Adrenal gland (tissue), 9 donors: ENCODE measurements at regions not wholly inside any gene's neighbourhood (a gene's known extent, or its start where the extent isn't known, plus 50 kb on each side); places are given as distances from the start of the nearest gene placed in this dataset.

Source experiments
- DNase-seq, 7 donors: peaks; one replicate each; pipeline ENCODE4 v3.0.0-alpha.2; 2019 to 2020
- H3K27ac ChIP-seq, 5 donors: fragments of 200-600 bp; sonication (generic) in 4 of 5; 1 replicate in 3 of 5; 2 replicates in 2 of 5; pipeline versions ENCODE4 v1.5.1 to v1.8.0; 2016 to 2020; ENCODE audit warnings: mild to moderate bottlenecking in 1 of 5
- H3K27me3 ChIP-seq: fragments of 200-600 bp; 2 replicates; pipeline ENCODE4 v1.8.0; 2021
- H3K36me3 ChIP-seq, 2 donors: fragments of 200-600 bp; replicated peaks in 1 of 2; 1 replicate in 1 of 2; 2 replicates in 1 of 2; pipeline versions ENCODE4 v1.5.1 to v1.8.0; 2018 to 2022
- H3K4me1 ChIP-seq, 2 donors: fragments of 200-600 bp; replicated peaks in 1 of 2; 1 replicate in 1 of 2; 2 replicates in 1 of 2; pipeline versions ENCODE4 v1.5.1 to v1.8.0; 2018 to 2021
- H3K4me3 ChIP-seq, 4 donors: fragments of 200-600 bp; sonication (generic) in 3 of 4; one replicate each; pipeline ENCODE4 v1.5.1; 2016 to 2018
- H3K9me3 ChIP-seq, 3 donors: fragments of 200-600 bp; sonication (generic) in 1 of 3; replicated peaks in 1 of 3; 1 replicate in 2 of 3; 2 replicates in 1 of 3; pipeline versions ENCODE4 v1.5.1 to v1.8.0; 2016 to 2021
- POLR2A ChIP-seq, 2 donors: fragments of 450-650 bp; IDR thresholded peaks; one replicate each; pipeline ENCODE4 v1.6.1; 2017; ENCODE audit warnings: antibody characterized with exemption in 2 of 2, mild to moderate bottlenecking in 2 of 2, moderate library complexity in 1 of 2
- WGBS, 4 donors: extraction: QIAGEN DNeasy Blood & Tissue Kit in 2 of 4; methylation state at CpG; one replicate each; pipeline versions ENCODE4 v1.1.5 to v1.1.7; 2013 to 2017; 5-methylcytosine and 5-hydroxymethylcytosine counted together
- intact Hi-C, 2 donors: fragments of 100-400 bp; cut with DNase I; formaldehyde crosslinking; loops; one replicate each; pipeline versions ENCODE4 v1.14.1 to v1.15.0; 2022 to 2023
- TF ChIP-seq, protein P1 (sequence below), 6 experiments: fragments of 450-650 bp in 4 of 6; fragments of 200-600 bp in 2 of 6; sonication (generic) in 1 of 6; IDR thresholded peaks; 1 replicate in 5 of 6; 2 replicates in 1 of 6; pipeline versions ENCODE4 v1.5.1 to v1.8.0; 2016 to 2021; ENCODE audit warnings: antibody characterized with exemption in 6 of 6, mild to moderate bottlenecking in 2 of 6, moderate library complexity in 1 of 6
- donor health status: healthy with polysubstance abuse.
- donor health status: Bipolar disorder and iron deficiency.
- donor health status: DM: yes; HTN: yes; CAD: no.
- donor health status: DM: no; HTN: no; CAD: no.
- donor health status: DM: no; HTN: no; CAD: no.

- no peak for DNase-seq
- no peaks in the 10 kb centered on the region for H3K27me3 ChIP-seq
- H3K27ac ChIP-seq: no peak overlapping the region
- no peak for TF ChIP-seq POLR2A (IDR thresholded peaks at IDR 0.05)
- TF ChIP-seq, protein P1, sequence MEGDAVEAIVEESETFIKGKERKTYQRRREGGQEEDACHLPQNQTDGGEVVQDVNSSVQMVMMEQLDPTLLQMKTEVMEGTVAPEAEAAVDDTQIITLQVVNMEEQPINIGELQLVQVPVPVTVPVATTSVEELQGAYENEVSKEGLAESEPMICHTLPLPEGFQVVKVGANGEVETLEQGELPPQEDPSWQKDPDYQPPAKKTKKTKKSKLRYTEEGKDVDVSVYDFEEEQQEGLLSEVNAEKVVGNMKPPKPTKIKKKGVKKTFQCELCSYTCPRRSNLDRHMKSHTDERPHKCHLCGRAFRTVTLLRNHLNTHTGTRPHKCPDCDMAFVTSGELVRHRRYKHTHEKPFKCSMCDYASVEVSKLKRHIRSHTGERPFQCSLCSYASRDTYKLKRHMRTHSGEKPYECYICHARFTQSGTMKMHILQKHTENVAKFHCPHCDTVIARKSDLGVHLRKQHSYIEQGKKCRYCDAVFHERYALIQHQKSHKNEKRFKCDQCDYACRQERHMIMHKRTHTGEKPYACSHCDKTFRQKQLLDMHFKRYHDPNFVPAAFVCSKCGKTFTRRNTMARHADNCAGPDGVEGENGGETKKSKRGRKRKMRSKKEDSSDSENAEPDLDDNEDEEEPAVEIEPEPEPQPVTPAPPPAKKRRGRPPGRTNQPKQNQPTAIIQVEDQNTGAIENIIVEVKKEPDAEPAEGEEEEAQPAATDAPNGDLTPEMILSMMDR (IDR thresholded peaks at IDR 0.05): no peak
- no peaks in the 10 kb centered on the region for H3K36me3 ChIP-seq
- 85 to 96% (median 93%) methylated on average over 1 of the region's 1 CpG for WGBS, 4 donors
- intact Hi-C loops: no loop called here
- H3K4me3 ChIP-seq: no peak overlapping the region
- H3K9me3 ChIP-seq: no peaks in the 10 kb centered on the region
- H3K4me1 ChIP-seq: no peaks in the 10 kb centered on the region
These were observed 60.2 kb upstream of the NANOGP8 start for GRCh38 chr15:35145336-35145735.

DNA sequence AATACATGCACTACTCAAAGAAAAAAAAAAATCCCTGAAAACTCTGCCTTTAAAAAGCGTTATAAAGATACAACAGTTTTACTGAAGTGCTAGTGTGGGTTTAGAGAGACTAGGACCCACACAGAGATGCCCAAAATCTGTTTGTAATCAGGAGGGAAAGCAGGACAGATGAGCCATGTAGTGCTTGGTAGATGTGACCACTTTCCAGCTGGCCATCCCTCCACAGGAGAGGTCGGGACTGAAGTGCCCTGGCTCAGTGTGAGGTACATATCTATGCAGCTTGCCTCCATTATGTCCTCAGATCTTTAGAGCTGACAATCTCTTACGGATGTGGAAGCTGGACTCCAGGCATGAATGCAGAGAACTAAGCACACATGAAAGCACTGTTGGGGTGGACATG is 57.5 kb upstream of the NANOGP8 start:
- DNase-seq: no peak
- TF ChIP-seq, protein P1 (IDR thresholded peaks at IDR 0.05): no peak
- no peak for TF ChIP-seq POLR2A (IDR thresholded peaks at IDR 0.05)
- no peaks in the 10 kb centered on the region for H3K36me3 ChIP-seq
- no peaks in the 10 kb centered on the region for H3K27me3 ChIP-seq
- H3K4me3 ChIP-seq: no peak overlapping the region
- H3K9me3 ChIP-seq: no peaks in the 10 kb centered on the region
- intact Hi-C loops: no loop called here
- H3K4me1 ChIP-seq: no peaks in the 10 kb centered on the region
- no peak overlapping the region for H3K27ac ChIP-seq
- 73 to 81% (median 78%) methylated on average over 3 of the region's 3 CpGs for WGBS, 4 donors

DNA sequence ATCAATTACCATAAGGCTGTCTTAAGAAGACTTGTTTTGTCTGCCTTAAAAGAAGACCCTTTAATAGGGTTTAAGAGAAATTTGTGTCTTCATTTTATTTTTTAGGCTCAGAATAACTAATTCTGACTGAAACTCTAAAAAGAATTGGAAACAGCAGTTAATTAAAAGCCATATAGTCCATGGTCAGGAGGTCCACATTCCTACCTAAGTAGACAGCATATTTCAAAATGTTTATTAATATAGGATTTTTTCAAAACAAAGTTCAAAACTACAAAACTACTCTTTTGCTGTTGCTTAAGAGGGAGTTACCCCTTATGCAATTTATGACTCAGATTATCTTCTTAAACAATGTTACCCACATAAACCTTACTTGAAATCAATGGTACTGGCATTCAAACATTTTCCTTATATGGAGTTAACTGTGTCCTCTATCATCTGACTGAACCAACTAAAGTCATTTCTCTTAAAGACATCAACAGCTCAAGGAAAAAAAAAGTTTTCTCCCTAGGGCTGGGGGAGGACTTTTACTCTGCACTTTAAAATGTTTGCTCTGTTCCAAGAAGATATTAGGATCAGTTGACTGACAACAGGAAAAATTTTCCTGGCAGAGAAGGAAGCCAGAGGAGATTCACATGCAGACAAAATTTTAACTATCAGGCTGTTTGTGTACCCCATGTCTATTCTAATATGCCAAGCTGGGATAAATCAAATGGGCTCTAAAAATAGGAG is 56.8 kb upstream of the NANOGP8 start:
- intact Hi-C loops: no loop called here
- H3K4me1 ChIP-seq: no peaks in the 10 kb centered on the region
- H3K27me3 ChIP-seq: no peaks in the 10 kb centered on the region
- no peak for TF ChIP-seq POLR2A (IDR thresholded peaks at IDR 0.05)
- TF ChIP-seq, protein P1 (IDR thresholded peaks at IDR 0.05): no peak
- no peaks in the 10 kb centered on the region for H3K36me3 ChIP-seq
- H3K4me3 ChIP-seq: no peak overlapping the region
- DNase-seq: no peak
- H3K9me3 ChIP-seq: no peaks in the 10 kb centered on the region
- H3K27ac ChIP-seq: no peak overlapping the region

DNA sequence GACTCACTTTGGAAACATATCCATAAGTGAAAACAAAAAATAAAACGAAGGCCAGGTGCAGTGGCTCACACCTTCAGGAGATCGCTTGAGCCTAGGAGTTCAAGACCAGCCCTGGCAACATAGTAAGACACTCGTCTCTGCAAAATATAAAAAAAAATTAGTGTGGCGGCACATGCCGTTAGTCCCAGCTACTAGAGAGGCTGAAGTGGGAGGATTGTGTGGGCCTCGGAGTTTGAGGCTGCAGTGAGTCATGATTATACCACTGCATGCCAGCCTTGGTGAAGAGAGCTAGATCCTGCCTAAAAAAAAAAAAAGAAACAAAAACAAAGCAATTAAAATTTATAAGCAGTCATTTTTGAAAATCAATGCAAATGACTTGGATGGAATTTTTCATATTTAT is 54.7 kb upstream of the NANOGP8 start:
- intact Hi-C loops: no loop called here
- WGBS, 4 donors: 87 to 93% (median 90%) methylated on average over 6 of the region's 6 CpGs

More for the DNA sequence above, 54.7 kb upstream of the NANOGP8 start:
- Histone ChIP-seq H3K9me3 (no peaks in the 10 kb centered on the region), H3K4me1 (no peaks in the 10 kb centered on the region), H3K27ac (no peak overlapping the region), H3K36me3 (no peaks in the 10 kb centered on the region), H3K4me3 (no peak overlapping the region), H3K27me3 (no peaks in the 10 kb centered on the region)
- DNase-seq: no peak
- TF ChIP-seq, protein P1 (IDR thresholded peaks at IDR 0.05): no peak
- TF ChIP-seq POLR2A (IDR thresholded peaks at IDR 0.05): no peak
